T-helper 2 cell treated with Interferon-gamma antibody and Interleukin-4, amounts not matched to agents 100 ng/mL and 5 ng/mL, for 36 hours (primary cell): ENCODE measurements at regions not wholly inside any gene's neighbourhood (a gene's known extent, or its start where the extent isn't known, plus 50 kb on each side); places are given as distances from the start of the nearest gene placed in this dataset.
"Not testable (repeated sequence)": the region's sequence is repeated elsewhere in the genome, so short reads cannot be mapped to it uniquely, and the experiment has no call there.

Source experiments
- intact Hi-C: fragments of 100-400 bp; cut with micrococcal nuclease; formaldehyde crosslinking; loops from one replicate; pipeline ENCODE4 v1.15.1; 2023

GRCh38 chr6:11457422-11457821, 80.1 kb upstream of the TMEM170B start:
- intact Hi-C loops, result not testable (repeated sequence)

GRCh38 chr6:11452106-11452505, 85.4 kb upstream of the TMEM170B start:
- intact Hi-C loops, result not testable (repeated sequence)

- intact Hi-C loops, result no loop called here
Observed at GRCh38 chr6:11450037-11450436, 87.5 kb upstream of the TMEM170B start.

- intact Hi-C loops, result no loop called here
Observed at GRCh38 chr6:11449408-11449807, 88.1 kb upstream of the TMEM170B start.

- intact Hi-C loops, result no loop called here
Observed at GRCh38 chr6:11448038-11448437, 89.5 kb upstream of the TMEM170B start.

GRCh38 chr6:11447265-11447664, 90.3 kb upstream of the TMEM170B start:
- intact Hi-C loops, result no loop called here

- intact Hi-C loops, result no loop called here
Observed at GRCh38 chr6:11445146-11445545, 92.4 kb upstream of the TMEM170B start.

GRCh38 chr6:11443125-11443524, 94.4 kb upstream of the TMEM170B start:
- intact Hi-C loops, result not testable (repeated sequence)

GRCh38 chr6:11442495-11442894, 95.1 kb upstream of the TMEM170B start:
- intact Hi-C loops, result no loop called here

GRCh38 chr6:11439876-11440275, 97.7 kb upstream of the TMEM170B start:
- intact Hi-C loops, result no loop called here

GRCh38 chr6:11439017-11439420, 98.5 kb upstream of the TMEM170B start:
- intact Hi-C loops, result no loop called here

- intact Hi-C loops, result no loop called here
Observed at GRCh38 chr6:11437824-11438459, 99.6 kb upstream of the TMEM170B start.

GRCh38 chr6:11436508-11437096, 100.9 kb upstream of the TMEM170B start:
- intact Hi-C loops, result no loop called here

GRCh38 chr6:11434565-11435326, 102.8 kb upstream of the TMEM170B start:
- intact Hi-C loops, result no loop called here

- intact Hi-C loops, result no loop called here
Observed at GRCh38 chr6:11433860-11434259, 103.7 kb upstream of the TMEM170B start.

- intact Hi-C loops, result no loop called here
Observed at GRCh38 chr6:11432713-11433450, 104.7 kb upstream of the TMEM170B start.

- intact Hi-C loops, result no loop called here
Observed at GRCh38 chr6:11432091-11432490, 105.5 kb upstream of the TMEM170B start.

- intact Hi-C loops, result no loop called here
Observed at GRCh38 chr6:11431455-11431937, 106.1 kb upstream of the TMEM170B start.

GRCh38 chr6:11430036-11430435, 107.5 kb upstream of the TMEM170B start:
- intact Hi-C loops, result no loop called here

- intact Hi-C loops, result no loop called here
Observed at GRCh38 chr6:11429577-11429976, 108.0 kb upstream of the TMEM170B start.

GRCh38 chr6:11428895-11429294, 108.7 kb upstream of the TMEM170B start:
- intact Hi-C loops, result no loop called here

- intact Hi-C loops, result no loop called here
Observed at GRCh38 chr6:11428371-11428770, 109.2 kb upstream of the TMEM170B start.
